SK-N-SH treated with all-trans-retinoic acid at 6 μM for 48 hours (cell line): ENCODE measurements at regions not wholly inside any gene's neighbourhood (a gene's known extent, or its start where the extent isn't known, plus 50 kb on each side); places are given as distances from the start of the nearest gene placed in this dataset.

Experiments used
- BACH2 ChIP-seq: fragments of 250-450 bp; sonication (Bioruptor Pico); IDR thresholded peaks from 2 replicates; pipeline ENCODE4 v1.9.0; 2021; ENCODE audit warnings: mild to moderate bottlenecking, borderline replicate concordance
- ISL1 ChIP-seq: fragments of 250-450 bp; sonication (Bioruptor Pico); IDR thresholded peaks from 2 replicates; pipeline ENCODE4 v2.1.2; 2022; ENCODE audit warnings: mild to moderate bottlenecking, moderate library complexity
- OSR1 ChIP-seq: fragments of 250-450 bp; sonication (Bioruptor Pico); IDR thresholded peaks from 2 replicates; pipeline ENCODE4 v1.8.0; 2022; ENCODE audit warnings: moderate library complexity, mild to moderate bottlenecking, inconsistent platforms
- PATZ1 ChIP-seq: fragments of 250-450 bp; sonication (Bioruptor Pico); IDR thresholded peaks from 2 replicates; pipeline ENCODE4 v1.8.0; 2020; ENCODE audit warnings: mild to moderate bottlenecking, moderate library complexity, borderline replicate concordance
- PPARA ChIP-seq: fragments of 250-450 bp; sonication (Bioruptor Pico); IDR thresholded peaks from 2 replicates; pipeline ENCODE4 v1.5.0; 2020; ENCODE audit warnings: mild to moderate bottlenecking, borderline replicate concordance
- ZNF70 ChIP-seq: fragments of 450-650 bp; formaldehyde crosslinking; IDR thresholded peaks from 2 replicates; pipeline ENCODE4 v1.5.0; 2020; ENCODE audit warnings: mild to moderate bottlenecking, moderate library complexity

DNA sequence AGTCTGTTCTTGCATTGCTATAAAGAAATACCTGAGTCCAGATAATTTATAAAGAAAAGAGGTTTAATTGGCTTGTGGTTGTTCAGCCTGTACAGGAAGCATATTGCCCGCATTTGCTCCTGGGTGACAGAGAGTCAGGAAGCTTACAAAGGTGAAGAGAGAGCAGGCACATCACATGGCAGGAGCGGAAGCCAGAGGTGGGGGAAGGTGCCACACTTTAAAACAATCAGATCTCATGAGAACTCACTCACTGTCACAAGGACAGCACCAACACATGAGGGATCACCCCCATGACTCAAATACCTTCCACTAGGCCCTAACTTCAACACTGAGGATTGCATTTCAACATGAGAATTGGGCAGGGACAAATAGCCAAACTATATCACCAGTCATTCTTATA lies 124.8 kb upstream of the COL5A2 start:
- TF ChIP-seq ZNF70, result no peak
- TF ChIP-seq BACH2, result no peak
- no peak for TF ChIP-seq ISL1 (CRISPR knock-in tag)
- TF ChIP-seq OSR1 (CRISPR knock-in tag), result no peak
- TF ChIP-seq PATZ1 (CRISPR knock-in tag), result no peak
- no peak for TF ChIP-seq PPARA (CRISPR knock-in tag)
